ENCODE measurements at regions not wholly inside any gene's neighbourhood (a gene's known extent, or its start where the extent isn't known, plus 50 kb on each side); places are given as distances from the start of the nearest gene placed in this dataset.

DNA sequence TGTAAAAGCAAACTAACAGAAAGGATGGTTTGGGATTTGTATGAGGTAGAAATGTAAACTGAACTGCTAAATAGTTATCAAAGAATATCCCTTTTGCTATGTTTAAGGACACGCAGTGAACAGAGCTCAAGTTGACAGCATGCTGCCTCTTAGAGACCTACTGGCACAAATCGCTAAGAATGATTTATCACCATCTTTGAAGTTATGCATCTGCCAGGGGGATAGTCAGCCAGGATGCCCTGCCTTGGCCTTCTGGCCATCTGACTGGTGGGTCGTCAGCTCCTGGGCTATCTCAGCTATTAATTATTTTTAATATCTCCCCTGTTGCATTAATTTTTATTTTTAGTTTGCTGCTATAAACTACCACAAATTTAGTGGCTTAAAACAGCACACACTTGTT lies 334.8 kb upstream of the KAZN start (continued):
- TF ChIP-seq, protein P1, sequence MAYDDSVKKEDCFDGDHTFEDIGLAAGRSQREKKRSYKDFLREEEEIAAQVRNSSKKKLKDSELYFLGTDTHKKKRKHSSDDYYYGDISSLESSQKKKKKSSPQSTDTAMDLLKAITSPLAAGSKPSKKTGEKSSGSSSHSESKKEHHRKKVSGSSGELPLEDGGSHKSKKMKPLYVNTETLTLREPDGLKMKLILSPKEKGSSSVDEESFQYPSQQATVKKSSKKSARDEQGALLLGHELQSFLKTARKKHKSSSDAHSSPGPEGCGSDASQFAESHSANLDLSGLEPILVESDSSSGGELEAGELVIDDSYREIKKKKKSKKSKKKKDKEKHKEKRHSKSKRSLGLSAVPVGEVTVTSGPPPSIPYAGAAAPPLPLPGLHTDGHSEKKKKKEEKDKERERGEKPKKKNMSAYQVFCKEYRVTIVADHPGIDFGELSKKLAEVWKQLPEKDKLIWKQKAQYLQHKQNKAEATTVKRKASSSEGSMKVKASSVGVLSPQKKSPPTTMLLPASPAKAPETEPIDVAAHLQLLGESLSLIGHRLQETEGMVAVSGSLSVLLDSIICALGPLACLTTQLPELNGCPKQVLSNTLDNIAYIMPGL (CRISPR knock-in tag; IDR thresholded peaks at IDR 0.05) = no peak
- TF ChIP-seq, protein P2, sequence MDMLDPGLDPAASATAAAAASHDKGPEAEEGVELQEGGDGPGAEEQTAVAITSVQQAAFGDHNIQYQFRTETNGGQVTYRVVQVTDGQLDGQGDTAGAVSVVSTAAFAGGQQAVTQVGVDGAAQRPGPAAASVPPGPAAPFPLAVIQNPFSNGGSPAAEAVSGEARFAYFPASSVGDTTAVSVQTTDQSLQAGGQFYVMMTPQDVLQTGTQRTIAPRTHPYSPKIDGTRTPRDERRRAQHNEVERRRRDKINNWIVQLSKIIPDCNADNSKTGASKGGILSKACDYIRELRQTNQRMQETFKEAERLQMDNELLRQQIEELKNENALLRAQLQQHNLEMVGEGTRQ (CRISPR knock-in tag; IDR thresholded peaks at IDR 0.05) = no peak
- TF ChIP-seq TP53 (CRISPR knock-in tag; IDR thresholded peaks at IDR 0.05) = no peak
- TF ChIP-seq, protein P3, sequence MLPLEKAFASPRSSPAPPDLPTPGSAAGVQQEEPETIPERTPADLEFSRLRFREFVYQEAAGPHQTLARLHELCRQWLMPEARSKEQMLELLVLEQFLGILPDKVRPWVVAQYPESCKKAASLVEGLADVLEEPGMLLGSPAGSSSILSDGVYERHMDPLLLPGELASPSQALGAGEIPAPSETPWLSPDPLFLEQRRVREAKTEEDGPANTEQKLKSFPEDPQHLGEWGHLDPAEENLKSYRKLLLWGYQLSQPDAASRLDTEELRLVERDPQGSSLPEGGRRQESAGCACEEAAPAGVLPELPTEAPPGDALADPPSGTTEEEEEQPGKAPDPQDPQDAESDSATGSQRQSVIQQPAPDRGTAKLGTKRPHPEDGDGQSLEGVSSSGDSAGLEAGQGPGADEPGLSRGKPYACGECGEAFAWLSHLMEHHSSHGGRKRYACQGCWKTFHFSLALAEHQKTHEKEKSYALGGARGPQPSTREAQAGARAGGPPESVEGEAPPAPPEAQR (CRISPR knock-in tag; IDR thresholded peaks at IDR 0.05) = no peak
- no peak for TF ChIP-seq ETV6 (CRISPR knock-in tag; IDR thresholded peaks at IDR 0.05)
- no peak for TF ChIP-seq TEAD4 (CRISPR knock-in tag; IDR thresholded peaks at IDR 0.05)
- TF ChIP-seq, protein P4, sequence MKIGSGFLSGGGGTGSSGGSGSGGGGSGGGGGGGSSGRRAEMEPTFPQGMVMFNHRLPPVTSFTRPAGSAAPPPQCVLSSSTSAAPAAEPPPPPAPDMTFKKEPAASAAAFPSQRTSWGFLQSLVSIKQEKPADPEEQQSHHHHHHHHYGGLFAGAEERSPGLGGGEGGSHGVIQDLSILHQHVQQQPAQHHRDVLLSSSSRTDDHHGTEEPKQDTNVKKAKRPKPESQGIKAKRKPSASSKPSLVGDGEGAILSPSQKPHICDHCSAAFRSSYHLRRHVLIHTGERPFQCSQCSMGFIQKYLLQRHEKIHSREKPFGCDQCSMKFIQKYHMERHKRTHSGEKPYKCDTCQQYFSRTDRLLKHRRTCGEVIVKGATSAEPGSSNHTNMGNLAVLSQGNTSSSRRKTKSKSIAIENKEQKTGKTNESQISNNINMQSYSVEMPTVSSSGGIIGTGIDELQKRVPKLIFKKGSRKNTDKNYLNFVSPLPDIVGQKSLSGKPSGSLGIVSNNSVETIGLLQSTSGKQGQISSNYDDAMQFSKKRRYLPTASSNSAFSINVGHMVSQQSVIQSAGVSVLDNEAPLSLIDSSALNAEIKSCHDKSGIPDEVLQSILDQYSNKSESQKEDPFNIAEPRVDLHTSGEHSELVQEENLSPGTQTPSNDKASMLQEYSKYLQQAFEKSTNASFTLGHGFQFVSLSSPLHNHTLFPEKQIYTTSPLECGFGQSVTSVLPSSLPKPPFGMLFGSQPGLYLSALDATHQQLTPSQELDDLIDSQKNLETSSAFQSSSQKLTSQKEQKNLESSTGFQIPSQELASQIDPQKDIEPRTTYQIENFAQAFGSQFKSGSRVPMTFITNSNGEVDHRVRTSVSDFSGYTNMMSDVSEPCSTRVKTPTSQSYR (CRISPR knock-in tag; IDR thresholded peaks at IDR 0.05) = no peak
- TF ChIP-seq, protein P5, sequence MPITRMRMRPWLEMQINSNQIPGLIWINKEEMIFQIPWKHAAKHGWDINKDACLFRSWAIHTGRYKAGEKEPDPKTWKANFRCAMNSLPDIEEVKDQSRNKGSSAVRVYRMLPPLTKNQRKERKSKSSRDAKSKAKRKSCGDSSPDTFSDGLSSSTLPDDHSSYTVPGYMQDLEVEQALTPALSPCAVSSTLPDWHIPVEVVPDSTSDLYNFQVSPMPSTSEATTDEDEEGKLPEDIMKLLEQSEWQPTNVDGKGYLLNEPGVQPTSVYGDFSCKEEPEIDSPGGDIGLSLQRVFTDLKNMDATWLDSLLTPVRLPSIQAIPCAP (CRISPR knock-in tag; IDR thresholded peaks at IDR 0.05) = no peak
- TF ChIP-seq TEAD1 (CRISPR knock-in tag; IDR thresholded peaks at IDR 0.05) = no peak
- TF ChIP-seq IRF2 (CRISPR knock-in tag; IDR thresholded peaks at IDR 0.05; ENCODE audit: borderline replicate concordance, low read depth) = no peak
- no peak for TF ChIP-seq ZNF416 (CRISPR knock-in tag; IDR thresholded peaks at IDR 0.05)

DNA sequence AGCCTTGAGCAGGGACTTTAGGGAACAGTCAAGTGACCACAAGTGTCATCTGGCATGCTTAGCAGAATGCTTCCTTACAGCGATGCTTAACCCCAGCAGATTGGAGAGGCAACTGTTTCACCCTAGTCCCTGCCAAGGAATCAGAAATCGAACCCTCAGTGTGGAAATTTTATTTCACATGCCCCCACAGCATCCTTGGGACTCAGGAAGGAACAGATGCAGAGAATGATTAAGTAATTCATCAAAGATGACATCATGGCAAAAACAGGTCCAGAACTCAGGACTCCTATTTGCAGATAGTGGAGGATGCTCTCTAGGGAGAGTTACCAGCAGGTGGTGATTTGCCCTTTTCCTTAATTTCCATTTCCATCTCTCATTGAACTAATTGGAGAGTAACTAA lies 333.0 kb upstream of the KAZN start:
- POLR2A ChIA-PET = no interaction called here

DNA sequence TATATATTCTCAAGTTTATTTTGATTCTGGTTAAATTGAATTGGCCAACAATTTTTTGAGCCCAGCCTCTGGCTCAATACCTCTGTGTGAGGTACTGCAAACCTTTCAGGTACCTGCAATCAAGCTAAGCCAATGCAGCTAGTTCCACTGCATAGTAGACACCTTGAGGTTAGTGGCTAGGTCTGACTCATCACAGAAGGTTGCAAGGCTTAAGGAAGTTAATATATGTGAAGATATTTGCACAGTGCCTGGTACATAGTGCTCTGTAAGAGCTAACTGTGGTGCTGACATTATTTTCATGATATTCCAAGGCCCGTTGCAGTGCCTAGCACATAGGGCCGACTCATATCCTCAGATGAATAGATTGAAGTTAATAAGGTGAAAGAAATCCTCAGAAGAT lies 330.5 kb upstream of the KAZN start:
- H3K4me1 Mint-ChIP-seq = peaks cover 9% of the 10 kb centered on the region
- H3K9me3 Mint-ChIP-seq = peaks cover 17% of the 10 kb centered on the region
- no peaks in the 10 kb centered on the region; the same call in 1 of the 2 replicates for H3K27me3 Mint-ChIP-seq (ENCODE audit: low read depth)
- H3K27ac Mint-ChIP-seq = no peak overlapping the region
- CTCF ChIA-PET = no interaction called here
- POLR2A ChIA-PET = no interaction called here
- TF ChIP-seq EMX1 (CRISPR knock-in tag; IDR thresholded peaks at IDR 0.05) (no peak), SMAD3 (CRISPR knock-in tag; IDR thresholded peaks at IDR 0.05; ENCODE audit: borderline replicate concordance) (no peak)
- TF ChIP-seq, protein P6, sequence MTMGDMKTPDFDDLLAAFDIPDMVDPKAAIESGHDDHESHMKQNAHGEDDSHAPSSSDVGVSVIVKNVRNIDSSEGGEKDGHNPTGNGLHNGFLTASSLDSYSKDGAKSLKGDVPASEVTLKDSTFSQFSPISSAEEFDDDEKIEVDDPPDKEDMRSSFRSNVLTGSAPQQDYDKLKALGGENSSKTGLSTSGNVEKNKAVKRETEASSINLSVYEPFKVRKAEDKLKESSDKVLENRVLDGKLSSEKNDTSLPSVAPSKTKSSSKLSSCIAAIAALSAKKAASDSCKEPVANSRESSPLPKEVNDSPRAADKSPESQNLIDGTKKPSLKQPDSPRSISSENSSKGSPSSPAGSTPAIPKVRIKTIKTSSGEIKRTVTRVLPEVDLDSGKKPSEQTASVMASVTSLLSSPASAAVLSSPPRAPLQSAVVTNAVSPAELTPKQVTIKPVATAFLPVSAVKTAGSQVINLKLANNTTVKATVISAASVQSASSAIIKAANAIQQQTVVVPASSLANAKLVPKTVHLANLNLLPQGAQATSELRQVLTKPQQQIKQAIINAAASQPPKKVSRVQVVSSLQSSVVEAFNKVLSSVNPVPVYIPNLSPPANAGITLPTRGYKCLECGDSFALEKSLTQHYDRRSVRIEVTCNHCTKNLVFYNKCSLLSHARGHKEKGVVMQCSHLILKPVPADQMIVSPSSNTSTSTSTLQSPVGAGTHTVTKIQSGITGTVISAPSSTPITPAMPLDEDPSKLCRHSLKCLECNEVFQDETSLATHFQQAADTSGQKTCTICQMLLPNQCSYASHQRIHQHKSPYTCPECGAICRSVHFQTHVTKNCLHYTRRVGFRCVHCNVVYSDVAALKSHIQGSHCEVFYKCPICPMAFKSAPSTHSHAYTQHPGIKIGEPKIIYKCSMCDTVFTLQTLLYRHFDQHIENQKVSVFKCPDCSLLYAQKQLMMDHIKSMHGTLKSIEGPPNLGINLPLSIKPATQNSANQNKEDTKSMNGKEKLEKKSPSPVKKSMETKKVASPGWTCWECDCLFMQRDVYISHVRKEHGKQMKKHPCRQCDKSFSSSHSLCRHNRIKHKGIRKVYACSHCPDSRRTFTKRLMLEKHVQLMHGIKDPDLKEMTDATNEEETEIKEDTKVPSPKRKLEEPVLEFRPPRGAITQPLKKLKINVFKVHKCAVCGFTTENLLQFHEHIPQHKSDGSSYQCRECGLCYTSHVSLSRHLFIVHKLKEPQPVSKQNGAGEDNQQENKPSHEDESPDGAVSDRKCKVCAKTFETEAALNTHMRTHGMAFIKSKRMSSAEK (CRISPR knock-in tag; IDR thresholded peaks at IDR 0.05; ENCODE audit: borderline replicate concordance) = no peak
- peaks cover 8% of the 10 kb centered on the region; the same call in 1 of the 2 replicates for H3K36me3 Mint-ChIP-seq
- no peak overlapping the region for H3K4me3 Mint-ChIP-seq
- DNase-seq (ENCODE audit: low spot score) (no peak), ATAC-seq (no peak)

More for the DNA sequence above, 333.0 kb upstream of the KAZN start:
- no peak overlapping the region for H3K27ac Mint-ChIP-seq
- no peak for TF ChIP-seq GTF2I (CRISPR knock-in tag; conservative IDR thresholded peaks at IDR 0.05)
- CTCF ChIA-PET = no interaction called here
- no peaks in the 10 kb centered on the region for H3K9me3 Mint-ChIP-seq
- ATAC-seq (no peak), DNase-seq (ENCODE audit: low spot score) (no peak)
- H3K27me3 Mint-ChIP-seq (ENCODE audit: low read depth) = peaks cover 5% of the 10 kb centered on the region
- no peaks in the 10 kb centered on the region for H3K36me3 Mint-ChIP-seq
- no peak overlapping the region for H3K4me3 Mint-ChIP-seq
- peaks cover 11% of the 10 kb centered on the region for H3K4me1 Mint-ChIP-seq
